ENCODE measurements at regions not wholly inside any gene's neighbourhood (a gene's known extent, or its start where the extent isn't known, plus 50 kb on each side); places are given as distances from the start of the nearest gene placed in this dataset.

GRCh38 chr5:152247850-152248385, 157.2 kb downstream of the NMUR2 start:
- no peak for DNase-seq (ENCODE audit: low read depth, low spot score)
- FAIRE-seq, result no peak
- H3K9me3 ChIP-seq (replicated peaks; ENCODE audit: control insufficient read depth, insufficient read depth, low read length), result no peaks in the 10 kb centered on the region
- H3K4me2 ChIP-seq (ENCODE audit: insufficient read depth, low read length), result no peak overlapping the region
- TF ChIP-seq JUN (IDR thresholded peaks at IDR 0.05; ENCODE audit: borderline replicate concordance, insufficient read depth, insufficient read length, low read depth), result no peak
- TF ChIP-seq, protein P1, sequence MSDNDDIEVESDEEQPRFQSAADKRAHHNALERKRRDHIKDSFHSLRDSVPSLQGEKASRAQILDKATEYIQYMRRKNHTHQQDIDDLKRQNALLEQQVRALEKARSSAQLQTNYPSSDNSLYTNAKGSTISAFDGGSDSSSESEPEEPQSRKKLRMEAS (IDR thresholded peaks at IDR 0.05; ENCODE audit: insufficient read depth, insufficient read length), result no peak
- TF ChIP-seq EZH2 (IDR thresholded peaks at IDR 0.05; ENCODE audit: borderline replicate concordance, low read depth, low read length, severe bottlenecking), result no peak
- no peak for TF ChIP-seq POLR2A (IDR thresholded peaks at IDR 0.05; ENCODE audit: low read depth, low read length)
- BruUV-seq (replicated peaks), result no TSS peak
- H4K20me1 ChIP-seq (replicated peaks; ENCODE audit: control insufficient read depth, extremely low read depth, insufficient read depth, low read length), result no peaks in the 10 kb centered on the region
- no peaks in the 10 kb centered on the region for H3K4me1 ChIP-seq (ENCODE audit: control insufficient read depth, extremely low read depth, insufficient read depth, low read length)
- no peaks in the 10 kb centered on the region for H3K9me1 ChIP-seq (replicated peaks; ENCODE audit: control insufficient read depth, extremely low read depth, insufficient read depth, low read length)
- H3K27me3 ChIP-seq (ENCODE audit: control insufficient read depth in 2 of 2, insufficient read depth in 2 of 2, low read length in 2 of 2), result no peaks in the 10 kb centered on the region
- intact Hi-C loops (cut with micrococcal nuclease) (no loop called here), dilution Hi-C loops (cut with MboI; ENCODE audit: extremely low pct_ligation_motif_present, low sequenced_read_pairs) (no loop called here)
- H3K4me3 ChIP-seq (replicated peaks in 1 of 3; ENCODE audit: insufficient read depth in 1 of 3, low read depth in 1 of 3, low read length in 3 of 3), result no peak overlapping the region
- H2AFZ ChIP-seq (ENCODE audit: low read depth, low read length), result no peak overlapping the region
- H3K79me2 ChIP-seq (ENCODE audit: control insufficient read depth, insufficient read depth, low read length), result no peaks in the 10 kb centered on the region
- no peak overlapping the region for H3K27ac ChIP-seq (ENCODE audit: insufficient read depth, low read depth, low read length)
- ChIA-PET CTCF (no interaction called here), POLR2A (no interaction called here)
- no peaks in the 10 kb centered on the region for H3K36me3 ChIP-seq (ENCODE audit: control insufficient read depth in 2 of 2, extremely low read depth in 1 of 2, insufficient read depth in 2 of 2, low read length in 2 of 2)
- no peak overlapping the region for H3K9ac ChIP-seq (replicated peaks; ENCODE audit: extremely low read depth, insufficient read depth, low read length)

GRCh38 chr5:152246401-152246800, 158.7 kb downstream of the NMUR2 start:
- no TSS peak for BruUV-seq (replicated peaks)
- no peaks in the 10 kb centered on the region for H3K79me2 ChIP-seq (ENCODE audit: control insufficient read depth, insufficient read depth, low read length)
- DNase-seq (ENCODE audit: low read depth, low spot score), result peak; percentile 1
- no peak overlapping the region for H3K9ac ChIP-seq (replicated peaks; ENCODE audit: extremely low read depth, insufficient read depth, low read length)
- TF ChIP-seq POLR2A (IDR thresholded peaks at IDR 0.05; ENCODE audit: low read depth, low read length), result no peak
- TF ChIP-seq, protein P1 (IDR thresholded peaks at IDR 0.05; ENCODE audit: insufficient read depth, insufficient read length), result no peak
- no peak for TF ChIP-seq POLR2AphosphoS5 (IDR thresholded peaks at IDR 0.05; ENCODE audit: insufficient read depth, low read depth, low read length)
- no peak overlapping the region for H2AFZ ChIP-seq (ENCODE audit: low read depth, low read length)
- CTCF ChIA-PET, result no interaction called here
- no peaks in the 10 kb centered on the region for H3K9me3 ChIP-seq (replicated peaks; ENCODE audit: control insufficient read depth, insufficient read depth, low read length)
- no peak overlapping the region for H3K27ac ChIP-seq (ENCODE audit: insufficient read depth, low read depth, low read length)
- no peak overlapping the region for H3K4me3 ChIP-seq (replicated peaks in 1 of 3; ENCODE audit: insufficient read depth in 1 of 3, low read depth in 1 of 3, low read length in 3 of 3)
- POLR2A ChIA-PET, result no interaction called here
- H3K27me3 ChIP-seq (ENCODE audit: control insufficient read depth in 2 of 2, insufficient read depth in 2 of 2, low read length in 2 of 2), result no peaks in the 10 kb centered on the region
- H3K4me2 ChIP-seq (ENCODE audit: insufficient read depth, low read length), result no peak overlapping the region
- intact Hi-C loops (cut with micrococcal nuclease) (no loop called here), dilution Hi-C loops (cut with MboI; ENCODE audit: extremely low pct_ligation_motif_present, low sequenced_read_pairs) (no loop called here)
- no peaks in the 10 kb centered on the region for H3K36me3 ChIP-seq (ENCODE audit: control insufficient read depth in 2 of 2, extremely low read depth in 1 of 2, insufficient read depth in 2 of 2, low read length in 2 of 2)
- H3K4me1 ChIP-seq (ENCODE audit: control insufficient read depth, extremely low read depth, insufficient read depth, low read length), result no peaks in the 10 kb centered on the region
- no peaks in the 10 kb centered on the region for H3K9me1 ChIP-seq (replicated peaks; ENCODE audit: control insufficient read depth, extremely low read depth, insufficient read depth, low read length)
- H4K20me1 ChIP-seq (replicated peaks; ENCODE audit: control insufficient read depth, extremely low read depth, insufficient read depth, low read length), result no peaks in the 10 kb centered on the region
- FAIRE-seq, result no peak

Measured in endothelial cell of umbilical vein (primary cell).